HPDE6-E6E7 (cell line): ENCODE measurements at regions not wholly inside any gene's neighbourhood (a gene's known extent, or its start where the extent isn't known, plus 50 kb on each side); places are given as distances from the start of the nearest gene placed in this dataset.

Experiments used
- DNase-seq: peaks from one replicate; pipeline ENCODE4 v3.0.0; 2011; ENCODE audit warnings: missing footprints; ENCODE audit errors: extremely low spot score

GRCh38 chr13:69571606-69572323, 535.9 kb upstream of the ATXN8OS start:
- no peak for DNase-seq

GRCh38 chr13:69567514-69567913, 540.1 kb upstream of the ATXN8OS start:
- DNase-seq, result no peak

GRCh38 chr13:69566104-69566716, 541.4 kb upstream of the ATXN8OS start:
- DNase-seq, result no peak

GRCh38 chr13:69565334-69565733, 542.3 kb upstream of the ATXN8OS start:
- DNase-seq, result peak; percentile 25

GRCh38 chr13:69556540-69557196, 551.0 kb upstream of the ATXN8OS start:
- DNase-seq, result no peak

GRCh38 chr13:69553976-69554375, 553.6 kb upstream of the ATXN8OS start:
- no peak for DNase-seq

- no peak for DNase-seq
Observed at GRCh38 chr13:69551193-69551592, 556.4 kb upstream of the ATXN8OS start.

- DNase-seq, result no peak
Observed at GRCh38 chr13:69547780-69548179, 559.8 kb upstream of the ATXN8OS start.

- no peak for DNase-seq
Observed at GRCh38 chr13:69545551-69545950, 562.1 kb upstream of the ATXN8OS start.

GRCh38 chr13:69524459-69525150, 583.0 kb upstream of the ATXN8OS start:
- no peak for DNase-seq

- DNase-seq, result no peak
Observed at GRCh38 chr13:69496981-69497380, 610.6 kb upstream of the ATXN8OS start.

GRCh38 chr13:69495096-69495495, 612.5 kb upstream of the ATXN8OS start:
- DNase-seq, result no peak

GRCh38 chr13:69487576-69487975, 620.0 kb upstream of the ATXN8OS start:
- no peak for DNase-seq

- DNase-seq, result no peak
Observed at GRCh38 chr13:69485991-69486592, 621.5 kb upstream of the ATXN8OS start.

GRCh38 chr13:69477451-69477850, 630.2 kb upstream of the ATXN8OS start:
- DNase-seq, result no peak

GRCh38 chr13:69474011-69474685, 633.5 kb upstream of the ATXN8OS start:
- peak; percentile 7 for DNase-seq

GRCh38 chr13:69468624-69469023, 639.0 kb upstream of the ATXN8OS start:
- no peak for DNase-seq

- no peak for DNase-seq
Observed at GRCh38 chr13:69461397-69461796, 646.2 kb upstream of the ATXN8OS start.

GRCh38 chr13:69459346-69459745, 648.3 kb upstream of the ATXN8OS start:
- DNase-seq, result no peak

- no peak for DNase-seq
Observed at GRCh38 chr13:69458013-69458412, 649.6 kb upstream of the ATXN8OS start.

- no peak for DNase-seq
Observed at GRCh38 chr13:69450245-69450644, 657.4 kb upstream of the ATXN8OS start.
